ENCODE measurements at regions not wholly inside any gene's neighbourhood (a gene's known extent, or its start where the extent isn't known, plus 50 kb on each side); places are given as distances from the start of the nearest gene placed in this dataset.

- H3K4me2 ChIP-seq (ENCODE audit: low read length), result no peak overlapping the region
- TF ChIP-seq EZH2phosphoT487 (IDR thresholded peaks at IDR 0.05; ENCODE audit: borderline replicate concordance, low read length) (no peak), EZH2 (IDR thresholded peaks at IDR 0.05; ENCODE audit: low read length, unreplicated experiment) (no peak)
- TF ChIP-seq, protein P1, sequence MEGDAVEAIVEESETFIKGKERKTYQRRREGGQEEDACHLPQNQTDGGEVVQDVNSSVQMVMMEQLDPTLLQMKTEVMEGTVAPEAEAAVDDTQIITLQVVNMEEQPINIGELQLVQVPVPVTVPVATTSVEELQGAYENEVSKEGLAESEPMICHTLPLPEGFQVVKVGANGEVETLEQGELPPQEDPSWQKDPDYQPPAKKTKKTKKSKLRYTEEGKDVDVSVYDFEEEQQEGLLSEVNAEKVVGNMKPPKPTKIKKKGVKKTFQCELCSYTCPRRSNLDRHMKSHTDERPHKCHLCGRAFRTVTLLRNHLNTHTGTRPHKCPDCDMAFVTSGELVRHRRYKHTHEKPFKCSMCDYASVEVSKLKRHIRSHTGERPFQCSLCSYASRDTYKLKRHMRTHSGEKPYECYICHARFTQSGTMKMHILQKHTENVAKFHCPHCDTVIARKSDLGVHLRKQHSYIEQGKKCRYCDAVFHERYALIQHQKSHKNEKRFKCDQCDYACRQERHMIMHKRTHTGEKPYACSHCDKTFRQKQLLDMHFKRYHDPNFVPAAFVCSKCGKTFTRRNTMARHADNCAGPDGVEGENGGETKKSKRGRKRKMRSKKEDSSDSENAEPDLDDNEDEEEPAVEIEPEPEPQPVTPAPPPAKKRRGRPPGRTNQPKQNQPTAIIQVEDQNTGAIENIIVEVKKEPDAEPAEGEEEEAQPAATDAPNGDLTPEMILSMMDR (conservative IDR thresholded peaks at IDR 0.05; ENCODE audit: low read depth, low read length), result no peak
- H3F3A ChIP-seq (ENCODE audit: low read length, unreplicated experiment), result no peaks in the 10 kb centered on the region
- no peaks in the 10 kb centered on the region for H3K9me2 ChIP-seq (replicated peaks; ENCODE audit: low read length)
- H3K36me3 ChIP-seq (ENCODE audit: low read depth, low read length), result no peaks in the 10 kb centered on the region
- no peak overlapping the region for H3K27ac ChIP-seq (ENCODE audit: low read length)
- no peak overlapping the region for H3K4me3 ChIP-seq (ENCODE audit: low read length)
- H3K27me3 ChIP-seq (ENCODE audit: low read length), result peaks cover 46% of the 10 kb centered on the region
- ATAC-seq (no peak), DNase-seq (no peak)
- CTCF ChIA-PET, result no interaction called here
- peaks cover 10% of the 10 kb centered on the region; the same call in 1 of the 2 replicates for H3K9me3 ChIP-seq (ENCODE audit: low read length)
- no TSS peak for BruUV-seq (replicated peaks)
- intact Hi-C loops (cut with micrococcal nuclease), result no loop called here
- no peak overlapping the region for H2AFZ ChIP-seq (ENCODE audit: low read length)
- H3K9ac ChIP-seq (ENCODE audit: low read length), result no peak overlapping the region
- no peaks in the 10 kb centered on the region for H3K79me2 ChIP-seq (ENCODE audit: low read length)
- no peaks in the 10 kb centered on the region for H3K4me1 ChIP-seq (ENCODE audit: insufficient read depth, low read length)
- H4K20me1 ChIP-seq (ENCODE audit: low read length), result no peaks in the 10 kb centered on the region
- POLR2A ChIA-PET (ENCODE audit: unreplicated experiment), result no interaction called here
Measured at GRCh38 chr17:73910821-73911515, 266.7 kb upstream of the SDK2 start.

GRCh38 chr17:73911726-73912372 is 267.6 kb upstream of the SDK2 start:
- no peaks in the 10 kb centered on the region for H3K4me1 ChIP-seq (ENCODE audit: insufficient read depth, low read length)
- ChIA-PET POLR2A (ENCODE audit: unreplicated experiment) (no interaction called here), CTCF (no interaction called here)
- H3K4me2 ChIP-seq (ENCODE audit: low read length), result no peak overlapping the region
- H3K9me3 ChIP-seq (ENCODE audit: low read length), result peaks cover 11% of the 10 kb centered on the region; the same call in 1 of the 2 replicates
- no peak overlapping the region for H2AFZ ChIP-seq (ENCODE audit: low read length)
- H3K4me3 ChIP-seq (ENCODE audit: low read length), result no peak overlapping the region
- H3K27ac ChIP-seq (ENCODE audit: low read length), result no peak overlapping the region
- no TSS peak for BruUV-seq (replicated peaks)
- H3K79me2 ChIP-seq (ENCODE audit: low read length), result no peaks in the 10 kb centered on the region
- DNase-seq, result no peak
- no peak for ATAC-seq
- no peak overlapping the region for H3K9ac ChIP-seq (ENCODE audit: low read length)
- no peaks in the 10 kb centered on the region for H3K36me3 ChIP-seq (ENCODE audit: low read depth, low read length)
- H3K27me3 ChIP-seq (ENCODE audit: low read length), result peaks cover 37% of the 10 kb centered on the region
- no peaks in the 10 kb centered on the region for H3F3A ChIP-seq (ENCODE audit: low read length, unreplicated experiment)
- TF ChIP-seq EZH2 (IDR thresholded peaks at IDR 0.05; ENCODE audit: low read length, unreplicated experiment), result no peak
- TF ChIP-seq, protein P1 (conservative IDR thresholded peaks at IDR 0.05; ENCODE audit: low read depth, low read length), result no peak
- TF ChIP-seq EZH2phosphoT487 (IDR thresholded peaks at IDR 0.05; ENCODE audit: borderline replicate concordance, low read length), result no peak
- intact Hi-C loops (cut with micrococcal nuclease), result no loop called here
- no peaks in the 10 kb centered on the region for H4K20me1 ChIP-seq (ENCODE audit: low read length)
- H3K9me2 ChIP-seq (replicated peaks; ENCODE audit: low read length), result no peaks in the 10 kb centered on the region

- no peaks in the 10 kb centered on the region for H3K36me3 ChIP-seq (ENCODE audit: low read depth, low read length)
- peaks cover 11% of the 10 kb centered on the region; the same call in 1 of the 2 replicates for H3K9me3 ChIP-seq (ENCODE audit: low read length)
- H3K4me3 ChIP-seq (ENCODE audit: low read length), result no peak overlapping the region
- no peak for DNase-seq
- no TSS peak for BruUV-seq (replicated peaks)
- no peaks in the 10 kb centered on the region for H4K20me1 ChIP-seq (ENCODE audit: low read length)
- peaks cover 32% of the 10 kb centered on the region for H3K27me3 ChIP-seq (ENCODE audit: low read length)
- TF ChIP-seq, protein P1 (conservative IDR thresholded peaks at IDR 0.05; ENCODE audit: low read depth, low read length), result no peak
- TF ChIP-seq EZH2phosphoT487 (IDR thresholded peaks at IDR 0.05; ENCODE audit: borderline replicate concordance, low read length), result no peak
- no peak for TF ChIP-seq EZH2 (IDR thresholded peaks at IDR 0.05; ENCODE audit: low read length, unreplicated experiment)
- intact Hi-C loops (cut with micrococcal nuclease), result no loop called here
- ATAC-seq, result no peak
- ChIA-PET POLR2A (ENCODE audit: unreplicated experiment) (no interaction called here), CTCF (no interaction called here)
- no peaks in the 10 kb centered on the region for H3K4me1 ChIP-seq (ENCODE audit: insufficient read depth, low read length)
- no peaks in the 10 kb centered on the region for H3K79me2 ChIP-seq (ENCODE audit: low read length)
- H3K9ac ChIP-seq (ENCODE audit: low read length), result no peak overlapping the region
- H3K27ac ChIP-seq (ENCODE audit: low read length), result no peak overlapping the region
- no peaks in the 10 kb centered on the region for H3F3A ChIP-seq (ENCODE audit: low read length, unreplicated experiment)
- H3K4me2 ChIP-seq (ENCODE audit: low read length), result no peak overlapping the region
- no peaks in the 10 kb centered on the region for H3K9me2 ChIP-seq (replicated peaks; ENCODE audit: low read length)
- no peak overlapping the region for H2AFZ ChIP-seq (ENCODE audit: low read length)
Measured at GRCh38 chr17:73912373-73912746, 268.1 kb upstream of the SDK2 start.

Measured in PC-3 (cell line).